NCI-H1417 treated with DMSO at 0.1 percent for 48 hours (cell line): ENCODE measurements at regions not wholly inside any gene's neighbourhood (a gene's known extent, or its start where the extent isn't known, plus 50 kb on each side); places are given as distances from the start of the nearest gene placed in this dataset.

Experiments used
- DNase-seq: peaks from one replicate; lab custom pipeline; 2025; lab: John Stamatoyannopoulos, UW

DNA sequence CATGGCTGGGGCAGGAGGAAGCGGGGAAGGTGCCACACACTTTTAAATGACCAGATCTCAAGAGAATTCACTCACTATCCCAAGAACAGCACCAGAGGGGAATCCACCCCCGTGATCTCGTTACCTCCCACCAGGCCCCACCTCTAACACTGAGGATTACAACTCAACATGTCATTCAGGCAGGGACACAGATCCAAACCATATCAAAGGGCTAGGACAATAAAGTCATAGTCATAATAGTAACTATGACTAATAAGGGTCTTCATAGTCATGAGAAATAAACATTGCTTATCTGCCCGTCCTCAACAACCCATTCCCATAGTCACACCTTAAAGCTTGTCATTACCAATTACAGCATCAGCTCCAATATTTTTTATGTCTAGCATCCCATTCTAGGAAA, 65.3 kb upstream of the SMC2 start:
- DNase-seq = no peak
